HG02852 (cell line): ENCODE measurements at regions not wholly inside any gene's neighbourhood (a gene's known extent, or its start where the extent isn't known, plus 50 kb on each side); places are given as distances from the start of the nearest gene placed in this dataset.
A peak's percentile ranks its signal among the peaks of the same experiment; 100 is the strongest.

Experiments
- ATAC-seq: cut with Tn5 transposase; IDR thresholded peaks from one replicate; pipeline ENCODE4 v1.9.1; 2021; ENCODE audit warnings: mild to moderate bottlenecking, moderate library complexity; ENCODE audit not compliant: unreplicated experiment

GRCh38 chr5:61683148-61683547, 351.1 kb downstream of the ZSWIM6 start:
- no peak for ATAC-seq

GRCh38 chr5:61683926-61684325, 351.9 kb downstream of the ZSWIM6 start:
- ATAC-seq, result no peak

GRCh38 chr5:61686491-61687257, 354.6 kb downstream of the ZSWIM6 start:
- no peak for ATAC-seq

- ATAC-seq, result no peak
Observed at GRCh38 chr5:61687371-61687770, 355.3 kb downstream of the ZSWIM6 start.

GRCh38 chr5:61689153-61689846, 357.2 kb downstream of the ZSWIM6 start:
- ATAC-seq, result no peak

- no peak for ATAC-seq
Observed at GRCh38 chr5:61697809-61698558, 365.9 kb downstream of the ZSWIM6 start.

- ATAC-seq, result peak; percentile 81
Observed at GRCh38 chr5:61701877-61702602, 370.0 kb downstream of the ZSWIM6 start.

- ATAC-seq, result peak; percentile 18
Observed at GRCh38 chr5:61702784-61703183, 370.7 kb downstream of the ZSWIM6 start.

GRCh38 chr5:61704289-61704688, 372.2 kb downstream of the ZSWIM6 start:
- ATAC-seq, result peak; percentile 33

GRCh38 chr5:61706751-61707150, 374.7 kb downstream of the ZSWIM6 start:
- ATAC-seq, result no peak

- no peak for ATAC-seq
Observed at GRCh38 chr5:61719124-61719523, 387.1 kb downstream of the ZSWIM6 start.

GRCh38 chr5:61720829-61721228, 388.8 kb downstream of the ZSWIM6 start:
- ATAC-seq, result no peak

- ATAC-seq, result no peak
Observed at GRCh38 chr5:61724102-61724501, 392.0 kb downstream of the ZSWIM6 start.

GRCh38 chr5:61728287-61728686, 396.2 kb downstream of the ZSWIM6 start:
- ATAC-seq, result no peak

GRCh38 chr5:61730866-61731265, 398.8 kb downstream of the ZSWIM6 start:
- ATAC-seq, result no peak

GRCh38 chr5:61731267-61731945, 399.3 kb downstream of the ZSWIM6 start:
- no peak for ATAC-seq

- ATAC-seq, result no peak
Observed at GRCh38 chr5:61731946-61732314, 399.9 kb downstream of the ZSWIM6 start.

- no peak for ATAC-seq
Observed at GRCh38 chr5:61732369-61732768, 400.3 kb downstream of the ZSWIM6 start.

GRCh38 chr5:61732796-61733195, 400.7 kb downstream of the ZSWIM6 start:
- ATAC-seq, result no peak

GRCh38 chr5:61734001-61734400, 401.9 kb downstream of the ZSWIM6 start:
- no peak for ATAC-seq

GRCh38 chr5:61734966-61735365, 402.9 kb downstream of the ZSWIM6 start:
- ATAC-seq, result no peak
